ENCODE measurements at regions not wholly inside any gene's neighbourhood (a gene's known extent, or its start where the extent isn't known, plus 50 kb on each side); places are given as distances from the start of the nearest gene placed in this dataset.

- no peaks in the 10 kb centered on the region for H3K4me1 ChIP-seq (ENCODE audit: control insufficient read depth in 1 of 2, insufficient read depth in 2 of 2, low read depth in 1 of 2, low read length in 1 of 2)
- ChIA-PET POLR2A (no interaction called here), CTCF (interaction anchor here (0.6 kb wide), 1 partner anchor 688 kb away, joined by 3 read pairs; no protein-coding TSS in a partner anchor)
- peaks cover 4% of the 10 kb centered on the region for H3F3A ChIP-seq (replicated peaks; ENCODE audit: insufficient read depth)
- H3K27me3 ChIP-seq (ENCODE audit: insufficient read depth), result no peaks in the 10 kb centered on the region
- no peak for DNase-seq
- H4K20me1 ChIP-seq (ENCODE audit: insufficient read depth), result no peaks in the 10 kb centered on the region
- H3K27ac ChIP-seq (ENCODE audit: low read depth in 2 of 2, low read length in 1 of 2), result no peak overlapping the region
- H3K4me3 ChIP-seq (ENCODE audit: low read depth in 2 of 2, low read length in 1 of 2), result no peak overlapping the region
- no peaks in the 10 kb centered on the region; the same call in 1 of the 2 replicates for H3K79me2 ChIP-seq (ENCODE audit: insufficient read depth)
- no peaks in the 10 kb centered on the region for H3K36me3 ChIP-seq (replicated peaks in 1 of 2; ENCODE audit: control insufficient read depth in 1 of 2, insufficient read depth in 2 of 2, low read length in 1 of 2)
- no peaks in the 10 kb centered on the region for H3K9me3 ChIP-seq
- H2AFZ ChIP-seq (ENCODE audit: low read depth), result no peak overlapping the region
- no peak overlapping the region for H3K9ac ChIP-seq
- TF ChIP-seq RCOR1 (IDR thresholded peaks at IDR 0.05; ENCODE audit: low read length) (no peak), MXI1 (IDR thresholded peaks at IDR 0.05; ENCODE audit: low read depth, low read length) (no peak), SIN3A (IDR thresholded peaks at IDR 0.05; ENCODE audit: borderline replicate concordance, low read depth, low read length) (no peak), CHD2 (IDR thresholded peaks at IDR 0.05; ENCODE audit: low read length, partially characterized antibody) (no peak), RXRA (IDR thresholded peaks at IDR 0.05; ENCODE audit: borderline replicate concordance, low read depth) (no peak), RAD21 (IDR thresholded peaks at IDR 0.05; ENCODE audit: low read length) (no peak), NRF1 (IDR thresholded peaks at IDR 0.05; ENCODE audit: low read depth, low read length) (no peak), ELF1 (IDR thresholded peaks at IDR 0.05) (no peak), TAF1 (IDR thresholded peaks at IDR 0.05; ENCODE audit: borderline replicate concordance, low read depth, low read length) (no peak), YY1 (IDR thresholded peaks at IDR 0.05; ENCODE audit: low read depth) (no peak)
- TF ChIP-seq, protein P1, sequence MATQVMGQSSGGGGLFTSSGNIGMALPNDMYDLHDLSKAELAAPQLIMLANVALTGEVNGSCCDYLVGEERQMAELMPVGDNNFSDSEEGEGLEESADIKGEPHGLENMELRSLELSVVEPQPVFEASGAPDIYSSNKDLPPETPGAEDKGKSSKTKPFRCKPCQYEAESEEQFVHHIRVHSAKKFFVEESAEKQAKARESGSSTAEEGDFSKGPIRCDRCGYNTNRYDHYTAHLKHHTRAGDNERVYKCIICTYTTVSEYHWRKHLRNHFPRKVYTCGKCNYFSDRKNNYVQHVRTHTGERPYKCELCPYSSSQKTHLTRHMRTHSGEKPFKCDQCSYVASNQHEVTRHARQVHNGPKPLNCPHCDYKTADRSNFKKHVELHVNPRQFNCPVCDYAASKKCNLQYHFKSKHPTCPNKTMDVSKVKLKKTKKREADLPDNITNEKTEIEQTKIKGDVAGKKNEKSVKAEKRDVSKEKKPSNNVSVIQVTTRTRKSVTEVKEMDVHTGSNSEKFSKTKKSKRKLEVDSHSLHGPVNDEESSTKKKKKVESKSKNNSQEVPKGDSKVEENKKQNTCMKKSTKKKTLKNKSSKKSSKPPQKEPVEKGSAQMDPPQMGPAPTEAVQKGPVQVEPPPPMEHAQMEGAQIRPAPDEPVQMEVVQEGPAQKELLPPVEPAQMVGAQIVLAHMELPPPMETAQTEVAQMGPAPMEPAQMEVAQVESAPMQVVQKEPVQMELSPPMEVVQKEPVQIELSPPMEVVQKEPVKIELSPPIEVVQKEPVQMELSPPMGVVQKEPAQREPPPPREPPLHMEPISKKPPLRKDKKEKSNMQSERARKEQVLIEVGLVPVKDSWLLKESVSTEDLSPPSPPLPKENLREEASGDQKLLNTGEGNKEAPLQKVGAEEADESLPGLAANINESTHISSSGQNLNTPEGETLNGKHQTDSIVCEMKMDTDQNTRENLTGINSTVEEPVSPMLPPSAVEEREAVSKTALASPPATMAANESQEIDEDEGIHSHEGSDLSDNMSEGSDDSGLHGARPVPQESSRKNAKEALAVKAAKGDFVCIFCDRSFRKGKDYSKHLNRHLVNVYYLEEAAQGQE (IDR thresholded peaks at IDR 0.05; ENCODE audit: low read depth, low read length), result no peak
- TF ChIP-seq, protein P2, sequence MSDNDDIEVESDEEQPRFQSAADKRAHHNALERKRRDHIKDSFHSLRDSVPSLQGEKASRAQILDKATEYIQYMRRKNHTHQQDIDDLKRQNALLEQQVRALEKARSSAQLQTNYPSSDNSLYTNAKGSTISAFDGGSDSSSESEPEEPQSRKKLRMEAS (IDR thresholded peaks at IDR 0.05; ENCODE audit: low read depth), result no peak
- TF ChIP-seq, protein P3, sequence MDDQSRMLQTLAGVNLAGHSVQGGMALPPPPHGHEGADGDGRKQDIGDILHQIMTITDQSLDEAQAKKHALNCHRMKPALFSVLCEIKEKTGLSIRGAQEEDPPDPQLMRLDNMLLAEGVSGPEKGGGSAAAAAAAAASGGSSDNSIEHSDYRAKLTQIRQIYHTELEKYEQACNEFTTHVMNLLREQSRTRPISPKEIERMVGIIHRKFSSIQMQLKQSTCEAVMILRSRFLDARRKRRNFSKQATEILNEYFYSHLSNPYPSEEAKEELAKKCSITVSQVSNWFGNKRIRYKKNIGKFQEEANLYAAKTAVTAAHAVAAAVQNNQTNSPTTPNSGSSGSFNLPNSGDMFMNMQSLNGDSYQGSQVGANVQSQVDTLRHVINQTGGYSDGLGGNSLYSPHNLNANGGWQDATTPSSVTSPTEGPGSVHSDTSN (IDR thresholded peaks at IDR 0.05), result no peak
- TF ChIP-seq, protein P4, sequence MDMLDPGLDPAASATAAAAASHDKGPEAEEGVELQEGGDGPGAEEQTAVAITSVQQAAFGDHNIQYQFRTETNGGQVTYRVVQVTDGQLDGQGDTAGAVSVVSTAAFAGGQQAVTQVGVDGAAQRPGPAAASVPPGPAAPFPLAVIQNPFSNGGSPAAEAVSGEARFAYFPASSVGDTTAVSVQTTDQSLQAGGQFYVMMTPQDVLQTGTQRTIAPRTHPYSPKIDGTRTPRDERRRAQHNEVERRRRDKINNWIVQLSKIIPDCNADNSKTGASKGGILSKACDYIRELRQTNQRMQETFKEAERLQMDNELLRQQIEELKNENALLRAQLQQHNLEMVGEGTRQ (IDR thresholded peaks at IDR 0.05; ENCODE audit: borderline replicate concordance, low read depth, low read length), result no peak
- TF ChIP-seq, protein P5, sequence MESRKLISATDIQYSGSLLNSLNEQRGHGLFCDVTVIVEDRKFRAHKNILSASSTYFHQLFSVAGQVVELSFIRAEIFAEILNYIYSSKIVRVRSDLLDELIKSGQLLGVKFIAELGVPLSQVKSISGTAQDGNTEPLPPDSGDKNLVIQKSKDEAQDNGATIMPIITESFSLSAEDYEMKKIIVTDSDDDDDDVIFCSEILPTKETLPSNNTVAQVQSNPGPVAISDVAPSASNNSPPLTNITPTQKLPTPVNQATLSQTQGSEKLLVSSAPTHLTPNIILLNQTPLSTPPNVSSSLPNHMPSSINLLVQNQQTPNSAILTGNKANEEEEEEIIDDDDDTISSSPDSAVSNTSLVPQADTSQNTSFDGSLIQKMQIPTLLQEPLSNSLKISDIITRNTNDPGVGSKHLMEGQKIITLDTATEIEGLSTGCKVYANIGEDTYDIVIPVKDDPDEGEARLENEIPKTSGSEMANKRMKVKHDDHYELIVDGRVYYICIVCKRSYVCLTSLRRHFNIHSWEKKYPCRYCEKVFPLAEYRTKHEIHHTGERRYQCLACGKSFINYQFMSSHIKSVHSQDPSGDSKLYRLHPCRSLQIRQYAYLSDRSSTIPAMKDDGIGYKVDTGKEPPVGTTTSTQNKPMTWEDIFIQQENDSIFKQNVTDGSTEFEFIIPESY (IDR thresholded peaks at IDR 0.05; ENCODE audit: borderline replicate concordance, low read depth), result no peak
- no peak overlapping the region for H3K4me2 ChIP-seq
- no peaks in the 10 kb centered on the region for H3K9me2 ChIP-seq
Measured at GRCh38 chr5:120314191-120314590, 149.9 kb upstream of the PRR16 start.
